GDM1 (cell line): ENCODE measurements at regions not wholly inside any gene's neighbourhood (a gene's known extent, or its start where the extent isn't known, plus 50 kb on each side); places are given as distances from the start of the nearest gene placed in this dataset.

Experiments used
- DNase-seq: peaks from one replicate; lab custom pipeline; 2025; lab: John Stamatoyannopoulos, UW

- DNase-seq, result no peak
These were observed 255.9 kb downstream of the SEC23A start for GRCh38 chr14:38847161-38847560.

GRCh38 chr14:38839694-38840365 lies 263.2 kb downstream of the SEC23A start:
- no peak for DNase-seq

- DNase-seq, result no peak
These were observed 264.1 kb downstream of the SEC23A start for GRCh38 chr14:38838979-38839323.

DNA sequence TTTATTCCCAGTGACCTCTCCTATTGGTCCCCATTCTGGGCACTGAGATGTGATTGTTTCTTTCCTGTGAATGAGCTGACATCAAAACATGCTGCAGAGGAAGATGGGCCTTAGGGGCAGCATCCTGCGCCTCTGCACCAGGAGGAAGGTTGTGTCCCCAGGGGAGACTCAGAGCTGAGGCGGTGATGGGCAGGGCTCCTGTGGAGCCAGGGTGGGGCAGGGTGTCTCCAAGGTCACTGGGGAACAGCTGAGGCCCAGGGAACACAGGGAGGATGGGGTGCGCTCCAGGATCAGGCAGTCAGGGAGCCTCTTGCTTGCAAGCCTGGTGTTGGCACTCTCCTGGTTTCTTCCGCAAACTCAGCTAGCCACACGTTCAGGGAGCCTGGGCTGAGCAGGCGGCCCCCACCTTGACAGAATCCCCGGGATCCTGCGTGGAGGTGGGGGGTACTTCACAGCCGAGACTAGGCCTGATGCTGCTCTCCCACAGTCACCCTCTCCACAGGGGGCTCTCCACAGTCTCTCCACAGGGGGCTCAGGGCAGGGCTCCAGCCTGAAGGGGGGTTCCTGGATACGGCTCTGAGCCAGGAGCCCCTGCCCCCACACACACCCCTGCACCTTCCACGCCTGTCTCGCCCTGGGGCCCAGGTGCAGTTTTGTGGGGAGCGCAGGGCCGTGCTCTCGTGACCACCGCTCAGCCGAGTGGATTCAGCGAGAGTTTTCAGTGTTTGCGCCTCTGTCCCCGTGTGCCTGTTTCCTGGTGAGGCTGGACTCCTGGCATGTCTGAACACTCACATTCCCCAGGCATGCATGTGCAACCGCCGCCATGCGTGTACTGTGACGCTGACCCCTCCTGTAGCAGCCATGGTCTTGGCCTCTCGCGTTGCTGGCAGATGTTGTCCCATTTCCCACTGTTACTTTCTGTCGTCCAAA lies 264.7 kb downstream of the SEC23A start:
- no peak for DNase-seq

GRCh38 chr14:38837343-38838048 lies 265.5 kb downstream of the SEC23A start:
- no peak for DNase-seq

- no peak for DNase-seq
These were observed 266.5 kb downstream of the SEC23A start for GRCh38 chr14:38836539-38836938.

DNA sequence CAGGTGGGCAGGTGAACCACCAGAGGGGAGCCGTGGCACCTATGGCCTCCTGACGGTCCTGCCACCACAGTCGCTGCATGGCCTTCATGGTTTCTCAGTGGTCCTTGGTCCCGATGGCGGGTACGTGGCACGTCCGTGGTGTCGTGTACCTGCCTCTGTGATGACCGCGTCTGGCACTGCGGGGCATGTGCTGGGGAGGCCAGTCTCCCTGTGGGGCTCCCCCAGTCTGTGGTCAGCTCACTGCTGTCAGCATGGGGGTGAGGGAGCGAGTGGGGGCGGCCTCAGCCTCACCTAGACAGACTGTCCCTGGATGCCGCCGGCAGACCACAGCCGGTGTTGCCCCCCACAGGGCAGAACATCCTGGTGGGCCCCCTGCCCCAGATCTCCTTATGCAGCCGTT lies 267.2 kb downstream of the SEC23A start:
- no peak for DNase-seq

GRCh38 chr14:38828183-38828827 lies 274.7 kb downstream of the SEC23A start:
- peak; percentile 66 for DNase-seq

- no peak for DNase-seq
These were observed 278.3 kb downstream of the SEC23A start for GRCh38 chr14:38824706-38825105.

DNA sequence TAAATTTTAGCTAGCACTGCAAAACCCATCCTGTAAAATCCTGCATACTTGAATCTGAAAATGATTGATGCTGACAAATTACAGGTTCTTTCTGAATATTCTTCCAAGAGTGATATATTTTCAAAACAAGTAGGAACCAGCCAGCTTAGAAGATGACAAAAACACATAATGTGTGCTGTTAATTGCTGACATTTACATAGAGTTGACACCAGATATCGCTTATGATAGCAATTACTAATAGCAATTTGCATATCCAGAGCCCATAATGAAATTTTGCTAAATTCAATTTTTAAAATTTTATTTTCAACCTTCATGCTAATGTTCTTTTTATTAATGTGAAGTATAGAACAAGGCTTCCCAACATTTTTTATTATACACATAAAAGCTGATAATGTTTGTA lies 284.5 kb downstream of the SEC23A start:
- DNase-seq, result no peak

- no peak for DNase-seq
These were observed 294.1 kb downstream of the SEC23A start for GRCh38 chr14:38808734-38809455.

DNA sequence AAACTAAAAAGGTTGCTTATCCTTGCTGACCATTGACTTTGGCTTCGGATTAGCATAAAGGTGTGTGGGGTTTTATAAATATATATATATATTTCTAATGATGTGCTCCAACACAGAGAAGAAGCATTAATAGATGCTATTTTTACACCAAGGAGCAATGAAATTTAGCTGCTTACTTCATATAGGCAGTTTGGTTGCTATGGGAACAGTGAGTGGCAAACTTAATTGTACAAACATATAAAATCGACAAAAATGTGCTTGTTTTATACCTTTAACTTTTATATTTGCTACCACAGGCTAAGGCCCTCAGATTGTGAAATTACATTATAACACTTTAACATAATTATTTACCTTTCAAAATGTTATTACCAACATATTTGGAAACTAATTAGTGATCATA lies 303.4 kb downstream of the SEC23A start:
- no peak for DNase-seq

GRCh38 chr14:38794677-38795076 lies 308.4 kb downstream of the SEC23A start:
- no peak for DNase-seq

GRCh38 chr14:38791862-38792261 lies 311.2 kb downstream of the SEC23A start:
- no peak for DNase-seq

DNA sequence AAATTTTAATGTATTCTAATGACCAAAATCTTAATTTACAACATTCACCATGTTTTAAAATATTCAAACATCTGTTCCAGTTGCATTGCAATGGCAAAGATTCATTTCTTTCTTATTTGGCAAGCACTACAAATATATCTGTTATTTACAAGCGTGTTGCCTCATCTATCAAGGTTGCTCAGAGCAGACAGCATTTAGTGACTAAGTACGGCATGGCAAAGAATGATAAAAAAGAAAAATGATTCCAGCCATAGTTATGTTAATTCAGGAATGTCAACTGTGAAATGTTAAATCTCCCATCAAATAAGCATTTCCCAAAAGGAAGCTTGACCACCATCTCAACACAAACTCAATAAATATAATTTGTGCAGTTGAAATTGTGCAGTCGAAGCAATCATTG lies 312.1 kb downstream of the SEC23A start:
- DNase-seq, result no peak

- DNase-seq, result no peak
These were observed 313.2 kb downstream of the SEC23A start for GRCh38 chr14:38789805-38790204.

GRCh38 chr14:38788060-38788459 lies 315.0 kb downstream of the SEC23A start:
- no peak for DNase-seq

DNA sequence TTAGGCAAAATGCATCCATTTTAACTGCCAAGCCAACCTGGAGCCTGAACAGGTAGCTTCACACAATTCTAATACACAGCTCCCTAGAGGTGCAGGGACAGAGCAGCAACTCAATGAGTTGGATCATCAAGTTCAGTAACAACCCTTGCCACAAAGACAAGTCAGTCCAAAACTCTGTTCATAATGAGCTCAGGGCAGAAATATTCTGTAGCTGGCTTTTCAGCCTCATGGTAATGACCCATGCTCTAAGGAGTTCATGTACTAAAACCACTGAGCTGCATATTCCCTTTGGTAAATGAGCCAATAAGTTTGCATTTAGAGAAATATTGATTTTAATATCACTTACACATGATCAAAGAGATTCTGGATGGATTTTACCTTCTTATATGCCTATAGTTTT lies 316.1 kb downstream of the SEC23A start:
- DNase-seq, result no peak

DNA sequence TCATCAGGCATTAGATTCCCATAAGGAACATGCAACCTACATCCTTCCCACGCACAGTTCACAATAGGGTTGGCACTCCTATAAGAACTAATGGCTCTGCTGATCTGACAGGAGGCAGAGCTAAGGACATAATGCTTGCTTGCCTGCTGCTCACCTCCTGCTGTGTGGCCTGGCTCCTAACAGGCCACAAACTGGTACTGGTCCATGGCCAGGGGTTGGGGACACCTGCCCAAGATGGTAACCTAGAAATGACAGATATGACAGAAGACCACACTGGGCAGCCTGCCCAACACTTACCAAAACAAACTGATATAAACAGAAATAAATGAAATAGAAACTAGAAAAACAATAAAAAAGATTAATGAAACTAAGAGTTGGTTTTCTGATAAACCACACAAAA lies 325.6 kb downstream of the SEC23A start:
- DNase-seq, result no peak

- DNase-seq, result no peak
These were observed 327.0 kb downstream of the SEC23A start for GRCh38 chr14:38775986-38776385.

DNA sequence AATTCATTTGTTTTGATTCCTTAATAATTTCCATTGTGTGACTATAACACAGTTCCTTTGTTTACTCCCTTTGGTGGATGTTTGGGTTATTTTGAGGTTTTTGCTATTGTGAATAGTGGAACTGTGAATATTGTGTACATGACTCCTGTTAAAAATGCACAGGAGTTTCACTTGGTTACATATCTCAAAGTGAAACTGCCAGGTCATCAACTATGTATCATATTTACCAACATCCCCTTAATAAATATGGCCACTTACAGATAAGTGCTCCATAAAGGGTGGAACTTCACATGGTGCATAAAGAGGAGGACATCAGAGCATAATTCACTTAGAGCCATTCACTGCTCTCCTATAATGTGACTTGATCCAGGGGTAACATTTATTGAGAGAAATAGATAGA lies 328.9 kb downstream of the SEC23A start:
- DNase-seq, result no peak

GRCh38 chr14:38770251-38770650 lies 332.8 kb downstream of the SEC23A start:
- DNase-seq, result no peak
